SU-DHL-6 (cell line): ENCODE measurements at regions not wholly inside any gene's neighbourhood (a gene's known extent, or its start where the extent isn't known, plus 50 kb on each side); places are given as distances from the start of the nearest gene placed in this dataset.

ENCODE experiments used
- H2AFZ ChIP-seq: fragments of 200-600 bp; sonication (generic); 2 replicates; pipeline ENCODE4 v1.6.1; 2014; ENCODE audit warnings: low read depth, mild to moderate bottlenecking, moderate library complexity, mixed read lengths, antibody characterized with exemption, low read length; ENCODE audit not compliant: severe bottlenecking
- H3F3A ChIP-seq: fragments of 200-600 bp; shearing (Covaris generic); 2 replicates; pipeline ENCODE4 v1.6.0; 2016; ENCODE audit warnings: antibody characterized with exemption, mild to moderate bottlenecking; ENCODE audit not compliant: insufficient read depth
- H3K27ac ChIP-seq: fragments of 200-600 bp; sonication (generic); 2 replicates; pipeline ENCODE4 v1.5.1; 2016; ENCODE audit warnings: low read depth, mild to moderate bottlenecking, low read length, moderate library complexity, mixed read lengths
- H3K27me3 ChIP-seq: fragments of 200-600 bp; sonication (generic), shearing (Covaris generic); 2 replicates; pipeline ENCODE4 v1.6.0; 2014; ENCODE audit warnings: mild to moderate bottlenecking, low read length
- H3K36me3 ChIP-seq: fragments of 200-600 bp; sonication (generic); 2 replicates; pipeline ENCODE4 v1.6.1; 2014; ENCODE audit warnings: mild to moderate bottlenecking, low read length, mixed read lengths
- H3K4me2 ChIP-seq: fragments of 300-600, 200-600 bp; shearing (Covaris generic), sonication (generic); 2 replicates; pipeline ENCODE4 v1.6.0; 2014; ENCODE audit warnings: low read length, low read depth, mild to moderate bottlenecking; ENCODE audit not compliant: poor library complexity, severe bottlenecking
- H3K4me3 ChIP-seq: fragments of 200-600 bp; sonication (generic); 2 replicates; pipeline ENCODE4 v1.5.1; 2014; ENCODE audit warnings: antibody characterized with exemption, low read length, mild to moderate bottlenecking, mixed read lengths; ENCODE audit not compliant: insufficient read depth, poor library complexity, severe bottlenecking
- H3K79me2 ChIP-seq: fragments of 200-600 bp; sonication (generic); 2 replicates; pipeline ENCODE4 v1.6.1; 2014; ENCODE audit warnings: mild to moderate bottlenecking, low read length, moderate library complexity; ENCODE audit not compliant: insufficient read depth
- H3K9ac ChIP-seq: fragments of 200-600 bp; sonication (generic); 2 replicates; pipeline ENCODE4 v1.7.0; 2014; ENCODE audit warnings: mild to moderate bottlenecking, low read length
- H3K9me2 ChIP-seq: fragments of 200-600 bp; sonication (generic); replicated peaks from 2 replicates; pipeline ENCODE4 v1.6.1; 2014; ENCODE audit warnings: low read length; ENCODE audit not compliant: insufficient read depth
- H3K9me3 ChIP-seq: fragments of 200-600 bp; sonication (generic); 2 replicates; pipeline ENCODE4 v1.6.1; 2014; ENCODE audit warnings: low read length, mixed read lengths; ENCODE audit not compliant: insufficient read depth
- H4K20me1 ChIP-seq: fragments of 200-600 bp; sonication (generic); 2 replicates; pipeline ENCODE4 v1.6.1; 2014; ENCODE audit warnings: low read depth, mild to moderate bottlenecking, antibody characterized with exemption, low read length, moderate library complexity, mixed read lengths
- CTCF ChIP-seq: fragments of 200-600 bp; sonication (generic); IDR thresholded peaks from one replicate; pipeline ENCODE4 v1.5.1; 2017; ENCODE audit warnings: antibody characterized with exemption, mild to moderate bottlenecking, low read length, moderate library complexity; ENCODE audit not compliant: insufficient read depth, poor library complexity, severe bottlenecking
- EZH2phosphoT487 ChIP-seq: fragments of 200-600 bp; sonication (generic), shearing (Covaris generic); conservative IDR thresholded peaks from 2 replicates; pipeline ENCODE4 v1.6.1; 2018; ENCODE audit warnings: mild to moderate bottlenecking, antibody characterized with exemption, low read length, moderate library complexity, mixed read lengths

DNA sequence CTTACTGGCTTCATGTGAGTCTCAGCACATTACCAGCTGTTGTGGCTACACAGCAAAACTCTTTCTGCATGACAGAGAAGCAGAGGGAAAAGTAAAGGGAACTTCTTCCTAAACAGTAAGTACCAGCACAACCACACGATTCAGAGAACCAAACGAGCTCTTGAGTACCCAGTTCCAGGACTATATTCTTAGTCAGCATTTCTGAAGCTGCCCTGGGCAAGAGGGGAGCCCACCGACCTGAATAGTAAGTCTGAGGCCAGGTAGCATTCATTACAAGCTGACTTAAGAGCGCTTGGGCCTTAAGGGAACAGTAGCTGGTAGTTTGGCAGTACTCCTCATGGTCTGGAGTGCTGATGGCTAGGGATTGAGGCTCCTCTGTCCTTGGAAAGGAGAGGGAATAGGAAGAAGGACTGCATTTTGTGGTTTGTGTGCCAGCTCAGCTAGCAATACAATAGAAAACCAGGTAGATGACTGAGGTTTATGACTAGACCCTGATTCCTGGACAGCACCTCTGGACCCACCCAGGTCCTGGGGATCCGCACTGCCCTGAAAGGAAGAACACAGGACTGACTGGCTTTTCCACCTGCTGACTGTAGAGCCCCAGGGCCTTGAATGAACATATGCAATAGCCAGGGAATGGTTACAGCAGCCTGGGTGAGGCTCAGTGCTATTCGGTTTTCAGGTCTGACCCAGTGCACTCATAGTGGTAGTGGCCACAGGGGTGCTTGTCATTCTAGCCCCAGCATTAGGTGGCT is 396.8 kb upstream of the PRMT6 start:
- Histone ChIP-seq H3K9me3 (peaks cover 4% of the 10 kb centered on the region; the same call in 1 of the 2 replicates), H3K4me3 (no peak overlapping the region), H3K79me2 (no peaks in the 10 kb centered on the region), H3F3A (no peaks in the 10 kb centered on the region), H2AFZ (no peak overlapping the region), H3K27ac (no peak overlapping the region), H3K9ac (no peak overlapping the region), H3K4me2 (no peak overlapping the region), H3K36me3 (no peaks in the 10 kb centered on the region), H4K20me1 (no peaks in the 10 kb centered on the region), H3K27me3 (no peaks in the 10 kb centered on the region), H3K9me2 (no peaks in the 10 kb centered on the region)
- TF ChIP-seq CTCF: no peak
- TF ChIP-seq EZH2phosphoT487: no peak

- H3K27me3 ChIP-seq: no peaks in the 10 kb centered on the region
- H3K4me2 ChIP-seq: no peak overlapping the region
- H3K79me2 ChIP-seq: no peaks in the 10 kb centered on the region
- TF ChIP-seq EZH2phosphoT487 (no peak), CTCF (no peak)
- H3K36me3 ChIP-seq: no peaks in the 10 kb centered on the region
- no peaks in the 10 kb centered on the region for H3F3A ChIP-seq
- no peak overlapping the region for H3K4me3 ChIP-seq
- H3K9ac ChIP-seq: no peak overlapping the region
- no peak overlapping the region for H2AFZ ChIP-seq
- no peak overlapping the region for H3K27ac ChIP-seq
- no peaks in the 10 kb centered on the region for H4K20me1 ChIP-seq
- H3K9me2 ChIP-seq: no peaks in the 10 kb centered on the region
- H3K9me3 ChIP-seq: no peaks in the 10 kb centered on the region
These were observed 380.9 kb upstream of the PRMT6 start for GRCh38 chr1:106675558-106675957.

DNA sequence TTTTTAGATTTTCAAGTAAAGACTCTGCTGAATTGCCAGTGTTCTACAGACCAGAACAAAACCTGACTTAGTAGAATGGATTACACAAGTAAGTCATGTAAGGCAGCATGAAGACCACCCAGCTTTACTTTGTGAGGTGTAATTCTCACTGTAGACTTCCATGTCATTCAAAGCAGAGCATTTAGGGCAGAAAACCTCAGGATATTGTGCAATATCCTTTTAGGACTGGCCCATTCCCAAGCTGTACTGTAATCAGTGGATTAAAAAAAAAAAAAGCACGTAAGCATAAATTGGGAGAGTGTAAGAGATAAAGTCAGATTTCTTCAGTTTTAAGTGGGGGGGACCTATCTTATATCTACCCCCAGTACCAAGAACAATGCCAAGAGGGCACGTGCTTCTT is 380.5 kb upstream of the PRMT6 start:
- no peaks in the 10 kb centered on the region for H4K20me1 ChIP-seq
- no peak overlapping the region for H3K4me2 ChIP-seq
- no peak for TF ChIP-seq CTCF
- no peak for TF ChIP-seq EZH2phosphoT487
- no peaks in the 10 kb centered on the region for H3K36me3 ChIP-seq
- no peaks in the 10 kb centered on the region for H3K27me3 ChIP-seq
- H3F3A ChIP-seq: no peaks in the 10 kb centered on the region
- H3K4me3 ChIP-seq: no peak overlapping the region
- no peaks in the 10 kb centered on the region for H3K9me3 ChIP-seq
- no peak overlapping the region for H3K9ac ChIP-seq
- no peaks in the 10 kb centered on the region for H3K79me2 ChIP-seq
- no peak overlapping the region for H2AFZ ChIP-seq
- no peaks in the 10 kb centered on the region for H3K9me2 ChIP-seq
- no peak overlapping the region for H3K27ac ChIP-seq
